GM19351 (cell line): ENCODE measurements at regions not wholly inside any gene's neighbourhood (a gene's known extent, or its start where the extent isn't known, plus 50 kb on each side); places are given as distances from the start of the nearest gene placed in this dataset.

Experiments used
- ATAC-seq: cut with Tn5 transposase; IDR thresholded peaks from one replicate; pipeline ENCODE4 v1.9.1; 2021; ENCODE audit warnings: mild to moderate bottlenecking, moderate library complexity; ENCODE audit not compliant: unreplicated experiment

DNA sequence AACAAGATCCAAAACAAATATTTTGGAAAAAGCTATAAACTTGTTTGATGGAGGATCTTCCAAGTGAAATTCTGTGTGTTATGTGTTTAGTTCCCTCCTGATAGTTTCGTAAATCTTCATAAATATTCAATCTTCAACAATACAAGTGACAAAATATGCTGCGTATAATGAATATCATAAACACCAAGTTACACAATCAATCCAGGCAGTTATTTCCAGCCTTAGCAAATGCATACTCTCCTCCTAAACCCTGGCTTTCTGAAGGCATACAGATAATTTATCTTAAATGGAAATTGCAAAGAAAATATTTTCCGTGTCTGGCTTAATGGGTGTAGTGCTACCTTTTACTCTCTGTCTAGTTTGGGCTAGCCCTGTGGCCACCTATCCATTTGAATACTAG lies 864.9 kb upstream of the ZWINT start:
- ATAC-seq: no peak

DNA sequence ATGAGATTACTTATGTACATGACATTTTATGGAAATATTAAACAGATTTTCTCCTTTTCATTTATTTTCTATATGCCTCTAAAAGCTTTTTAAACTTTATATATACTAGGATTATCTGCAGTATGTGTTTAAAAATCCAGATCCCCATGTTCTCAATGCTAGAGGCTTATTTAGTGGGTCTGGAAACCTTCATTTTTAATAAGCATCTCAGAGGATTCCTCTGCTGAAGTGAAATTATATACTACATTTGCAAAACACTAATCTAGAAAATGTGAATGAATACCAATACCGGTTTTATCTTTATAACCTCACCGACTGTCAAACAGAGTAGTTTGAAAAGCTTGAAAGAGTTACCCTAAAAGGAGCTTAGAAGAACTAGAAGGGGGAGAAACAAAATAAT lies 863.8 kb upstream of the ZWINT start:
- no peak for ATAC-seq

GRCh38 chr10:57222603-57223002 lies 861.5 kb upstream of the ZWINT start:
- ATAC-seq: no peak

DNA sequence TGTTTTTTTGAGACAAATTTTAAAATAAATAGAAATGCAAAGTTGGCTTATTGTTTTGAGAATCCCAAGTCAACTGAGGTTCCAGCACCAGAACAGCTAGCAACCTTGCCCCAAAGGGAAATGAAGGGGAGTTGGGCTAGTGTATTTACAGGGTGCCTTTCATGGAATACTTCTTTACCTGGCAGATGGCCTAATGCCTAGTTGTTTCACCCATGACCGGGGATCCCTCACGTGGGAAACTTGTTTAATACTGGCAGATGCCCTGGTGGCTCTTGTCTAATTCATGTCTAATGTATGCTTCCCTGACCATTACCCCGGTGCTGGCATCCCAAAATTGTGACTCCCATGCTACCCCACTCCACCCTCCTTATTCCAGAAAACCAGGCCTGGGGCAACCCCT lies 861.1 kb upstream of the ZWINT start:
- no peak for ATAC-seq

- no peak for ATAC-seq
Observed at GRCh38 chr10:57221674-57222073, 860.6 kb upstream of the ZWINT start.

DNA sequence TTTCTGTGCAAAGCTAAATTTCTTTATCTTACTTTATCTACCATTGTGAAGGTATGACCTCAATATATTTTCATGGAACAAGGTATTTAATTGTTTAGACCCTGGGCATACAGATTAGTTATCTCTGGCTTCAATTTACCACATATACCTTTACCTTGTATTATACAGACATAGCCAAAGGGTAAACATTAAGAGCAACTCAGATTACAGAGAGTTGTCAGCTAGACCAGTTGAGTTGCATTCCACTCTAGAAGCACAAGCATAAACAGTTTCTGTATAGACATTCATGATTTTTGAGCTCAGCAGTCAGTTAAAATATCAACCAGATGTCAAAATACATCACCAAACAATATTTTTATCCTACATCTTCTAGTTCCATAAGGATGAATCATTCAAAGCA lies 857.3 kb upstream of the ZWINT start:
- no peak for ATAC-seq

- ATAC-seq: no peak
Observed at GRCh38 chr10:57202356-57202755, 841.3 kb upstream of the ZWINT start.

DNA sequence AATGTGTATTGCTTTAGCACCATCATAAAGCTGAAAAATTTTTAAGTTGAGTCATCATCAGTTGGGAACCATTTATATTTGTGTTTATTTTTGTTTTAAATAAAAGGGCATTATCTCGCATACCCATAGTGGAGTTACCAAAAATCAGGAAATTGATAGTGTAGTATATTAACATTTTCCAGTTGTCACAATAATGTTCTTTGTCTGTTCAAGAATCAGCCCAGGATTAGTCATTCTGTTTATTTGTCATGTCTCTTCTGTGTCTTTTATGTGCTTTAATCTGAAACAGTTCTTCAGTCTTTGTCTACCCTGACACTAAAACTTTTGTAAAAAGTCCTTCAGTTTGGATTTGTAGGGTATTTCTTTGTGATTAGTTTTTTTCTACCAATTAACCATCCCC lies 827.8 kb upstream of the ZWINT start:
- ATAC-seq: no peak

GRCh38 chr10:57186201-57186600 lies 825.1 kb upstream of the ZWINT start:
- ATAC-seq: no peak

- no peak for ATAC-seq
Observed at GRCh38 chr10:57169597-57169996, 808.5 kb upstream of the ZWINT start.

- ATAC-seq: no peak
Observed at GRCh38 chr10:57168611-57169240, 807.7 kb upstream of the ZWINT start.

GRCh38 chr10:57165671-57166070 lies 804.6 kb upstream of the ZWINT start:
- no peak for ATAC-seq

GRCh38 chr10:57162231-57162630 lies 801.2 kb upstream of the ZWINT start:
- no peak for ATAC-seq

DNA sequence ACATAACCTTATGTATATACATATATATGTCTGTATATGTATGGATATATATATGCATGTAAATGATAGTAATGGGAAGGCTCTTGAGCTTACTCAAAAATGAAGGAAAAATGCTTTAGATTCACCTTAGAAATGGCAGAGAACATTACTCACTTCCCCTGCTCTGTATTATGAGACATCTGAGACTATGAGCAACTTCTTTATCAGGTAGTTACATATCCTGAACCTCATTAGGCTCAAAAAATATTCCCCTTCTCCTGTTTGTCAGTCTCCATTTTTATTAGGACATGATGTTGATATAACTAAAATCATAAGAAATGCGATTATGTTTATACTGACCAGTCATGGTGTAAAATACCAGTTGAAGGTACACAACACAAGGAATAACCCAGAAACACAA lies 800.1 kb upstream of the ZWINT start:
- ATAC-seq: no peak

- ATAC-seq: no peak
Observed at GRCh38 chr10:57145548-57145947, 784.5 kb upstream of the ZWINT start.

GRCh38 chr10:57142925-57143576 lies 782.0 kb upstream of the ZWINT start:
- ATAC-seq: no peak

DNA sequence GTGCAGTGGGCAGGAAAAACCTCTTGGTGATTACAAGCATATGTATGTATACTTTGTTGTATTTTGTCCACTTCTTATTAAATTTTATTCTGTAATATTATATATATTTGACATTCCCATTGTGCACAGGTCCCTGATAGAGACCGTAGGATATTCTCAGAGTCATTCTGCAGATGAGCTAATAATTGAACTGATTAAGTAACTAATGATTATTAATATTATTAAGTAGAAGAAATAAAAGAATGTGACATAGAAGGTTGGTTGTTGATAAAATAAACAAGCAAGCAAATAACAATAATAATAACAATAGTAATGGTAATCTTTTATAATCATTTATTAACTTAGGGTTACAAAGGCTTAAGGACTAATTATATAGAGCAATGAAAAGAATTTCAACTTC lies 780.6 kb upstream of the ZWINT start:
- ATAC-seq: no peak

- no peak for ATAC-seq
Observed at GRCh38 chr10:57119684-57120083, 758.6 kb upstream of the ZWINT start.

DNA sequence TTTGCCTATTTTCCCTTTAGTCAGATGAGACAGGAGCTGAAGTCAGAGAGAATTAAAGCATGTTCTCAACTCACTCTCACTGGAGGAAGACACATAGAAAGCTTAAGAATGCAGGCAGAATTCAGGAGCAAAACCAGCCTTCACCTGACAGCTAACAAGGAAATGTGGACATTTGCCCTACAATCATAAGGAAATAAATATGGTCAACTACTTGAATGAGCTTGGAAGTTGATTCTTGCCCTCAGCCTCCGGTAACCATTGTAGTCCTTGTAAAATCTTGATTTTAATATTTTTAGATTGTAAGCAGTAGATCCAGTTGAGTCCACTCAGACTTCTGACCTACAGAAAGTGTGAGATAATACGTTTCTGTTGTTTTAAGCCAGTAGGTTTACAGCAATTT lies 752.5 kb upstream of the ZWINT start:
- no peak for ATAC-seq

GRCh38 chr10:57102236-57102635 lies 741.2 kb upstream of the ZWINT start:
- ATAC-seq: no peak

DNA sequence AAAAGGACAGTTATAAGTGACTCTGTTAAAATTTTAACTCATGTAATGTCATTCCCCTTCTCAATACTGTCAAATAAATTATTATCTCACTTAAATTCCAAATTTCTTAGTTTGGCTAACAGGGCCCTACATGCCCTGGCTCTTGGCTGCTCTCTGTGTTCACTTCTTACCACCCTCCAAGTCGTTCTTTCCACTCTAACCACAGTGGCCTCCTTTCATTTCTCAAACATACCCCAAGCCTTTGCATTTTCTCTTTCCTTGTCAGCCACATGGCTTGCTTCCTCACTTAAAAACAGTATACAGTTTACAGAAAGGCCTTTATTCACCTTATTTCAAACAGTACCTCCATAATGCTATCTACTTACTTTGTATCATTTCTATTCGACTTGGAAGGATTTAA lies 737.1 kb upstream of the ZWINT start:
- no peak for ATAC-seq

DNA sequence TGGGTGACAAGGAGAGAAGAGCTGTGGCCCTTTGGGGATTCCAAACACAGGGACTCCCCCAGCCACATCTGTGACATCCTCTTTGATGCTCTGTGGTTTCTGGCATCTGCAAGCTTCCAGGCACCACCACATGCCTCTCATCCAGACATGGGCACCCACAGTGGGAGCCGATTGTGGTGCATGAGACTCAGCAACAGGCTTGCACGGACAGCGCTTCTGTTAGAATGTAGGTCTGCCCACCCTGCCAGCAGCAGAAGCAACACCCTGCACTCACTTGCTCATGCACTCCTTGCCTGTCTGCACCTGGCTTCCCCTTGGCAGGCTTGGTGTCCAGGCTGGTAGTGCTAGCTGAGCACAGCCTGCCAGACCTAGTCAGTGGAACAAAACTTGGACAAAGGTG lies 735.0 kb upstream of the ZWINT start:
- ATAC-seq: no peak

DNA sequence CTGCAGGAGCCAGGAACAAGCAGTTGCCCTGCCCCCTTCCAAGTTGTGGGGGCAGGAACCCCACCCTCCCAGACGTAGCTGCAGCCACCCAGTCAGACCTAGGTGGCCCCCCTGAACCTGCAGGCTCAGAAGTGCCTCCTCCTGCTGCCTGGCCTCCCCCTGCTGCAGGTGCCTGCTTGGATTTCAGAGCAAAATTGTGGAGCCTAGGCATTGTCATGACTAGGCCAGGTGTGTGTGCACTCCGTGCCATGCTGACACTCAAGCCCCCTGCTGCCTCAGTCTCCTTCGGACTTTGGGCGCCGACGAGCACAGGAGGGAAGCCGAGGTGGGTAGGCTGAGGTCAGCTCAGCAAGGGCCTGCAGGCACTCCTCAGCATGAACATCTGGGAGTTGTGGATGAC lies 733.9 kb upstream of the ZWINT start:
- ATAC-seq: no peak
